ENCODE measurements at regions not wholly inside any gene's neighbourhood (a gene's known extent, or its start where the extent isn't known, plus 50 kb on each side); places are given as distances from the start of the nearest gene placed in this dataset.

GRCh38 chr6:115456848-115457247, 603.8 kb downstream of the FRK start (continued):
- TF ChIP-seq CHD7 (IDR thresholded peaks at IDR 0.05; ENCODE audit: low read depth, low read length) (no peak), SIN3B (IDR thresholded peaks at IDR 0.05; ENCODE audit: low read depth) (no peak), VEZF1 (CRISPR knock-in tag; IDR thresholded peaks at IDR 0.05) (no peak), OTX1 (CRISPR knock-in tag; IDR thresholded peaks at IDR 0.05) (no peak), KLF1 (tag; IDR thresholded peaks at IDR 0.05) (no peak), RBFOX2 (IDR thresholded peaks at IDR 0.05; ENCODE audit: low read depth, low read length) (no peak), CCNT2 (IDR thresholded peaks at IDR 0.05; ENCODE audit: borderline replicate concordance, extremely low read depth, insufficient read length, low read depth, low read length) (no peak)

Data from K562 (cell line).